OCI-M2 (cell line): ENCODE measurements at regions not wholly inside any gene's neighbourhood (a gene's known extent, or its start where the extent isn't known, plus 50 kb on each side); places are given as distances from the start of the nearest gene placed in this dataset.
"Not testable (repeated sequence)": the region's sequence is repeated elsewhere in the genome, so short reads cannot be mapped to it uniquely, and the experiment has no call there.

ENCODE experiments used
- DNase-seq: peaks from one replicate; lab custom pipeline; 2025; ENCODE audit not compliant: unreplicated experiment; lab: John Stamatoyannopoulos, UW

DNA sequence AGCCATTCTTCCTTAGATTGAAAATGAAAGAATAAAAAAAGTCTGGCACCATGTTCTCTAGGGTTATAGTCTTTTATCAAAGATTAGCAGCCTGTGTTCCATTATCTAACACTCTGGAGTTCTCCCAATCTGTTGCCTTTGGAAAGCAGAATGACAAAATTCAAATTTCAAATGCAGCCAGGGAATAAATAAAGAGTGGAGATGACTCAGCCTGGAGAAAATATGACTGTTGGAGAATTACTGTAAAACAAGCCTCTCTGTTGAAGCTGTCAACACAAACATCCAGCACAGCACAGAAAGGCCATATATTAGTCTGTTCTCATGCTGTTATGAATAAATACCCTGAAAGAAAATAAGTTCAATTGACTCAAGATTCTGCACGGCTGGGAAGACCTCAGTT lies 650.5 kb upstream of the SLC10A2 start:
- no peak for DNase-seq

DNA sequence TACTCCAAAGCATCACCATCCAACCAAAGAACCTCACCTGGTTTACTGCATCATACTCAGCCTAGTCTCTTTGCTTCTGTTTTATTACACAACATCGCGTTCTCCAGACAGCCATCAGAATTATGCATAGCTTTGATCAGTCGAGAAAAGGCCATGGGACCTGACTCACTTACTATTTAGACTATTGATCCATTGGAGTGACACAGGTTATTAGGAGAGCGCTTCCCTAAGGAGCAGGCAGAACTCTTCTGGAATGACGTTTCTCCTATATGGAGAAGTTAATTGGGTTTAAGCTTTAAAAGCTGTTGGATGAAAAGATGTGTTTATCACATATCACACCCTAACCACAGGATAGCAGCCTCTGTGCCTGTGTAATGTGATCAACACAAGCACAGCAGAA lies 649.1 kb upstream of the SLC10A2 start:
- no peak for DNase-seq

DNA sequence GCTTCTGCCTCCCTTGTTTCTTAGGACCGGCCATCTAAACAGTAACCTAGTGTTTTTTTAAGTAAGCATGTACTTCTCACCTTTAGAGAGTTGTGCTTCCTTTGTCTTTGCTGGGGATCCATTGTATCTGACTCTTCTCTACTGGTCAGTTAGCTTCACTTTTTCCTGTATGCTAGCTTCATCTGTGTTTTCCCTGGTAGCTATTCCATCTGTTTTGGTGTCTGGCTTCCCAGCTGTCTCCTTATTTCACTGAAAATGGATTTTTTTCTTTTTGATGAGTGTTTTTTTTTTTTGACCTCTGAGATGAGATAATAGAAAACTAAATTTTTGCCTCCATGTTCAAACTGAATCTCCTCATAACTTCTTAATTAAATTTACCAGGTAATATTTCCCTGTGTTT lies 637.0 kb upstream of the SLC10A2 start:
- DNase-seq, result no peak

DNA sequence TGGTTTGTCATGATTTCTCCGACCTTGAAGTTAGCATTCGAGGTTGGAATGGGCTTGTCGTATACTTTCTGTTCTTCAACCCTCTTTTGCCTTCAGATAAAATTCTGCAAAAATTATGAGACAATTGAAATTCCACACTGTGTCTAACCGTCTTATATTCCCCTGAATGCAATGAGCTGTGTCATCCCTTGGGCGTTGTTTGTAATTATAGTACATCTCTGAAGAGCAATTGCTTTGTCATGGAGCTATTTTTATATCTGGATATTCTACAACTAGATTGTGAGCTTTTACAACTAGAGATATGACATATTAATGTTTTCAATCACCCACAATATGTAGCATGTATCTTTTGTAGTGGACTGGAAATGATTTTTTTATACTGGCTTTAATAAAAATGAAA lies 631.8 kb upstream of the SLC10A2 start:
- DNase-seq, result no peak

DNA sequence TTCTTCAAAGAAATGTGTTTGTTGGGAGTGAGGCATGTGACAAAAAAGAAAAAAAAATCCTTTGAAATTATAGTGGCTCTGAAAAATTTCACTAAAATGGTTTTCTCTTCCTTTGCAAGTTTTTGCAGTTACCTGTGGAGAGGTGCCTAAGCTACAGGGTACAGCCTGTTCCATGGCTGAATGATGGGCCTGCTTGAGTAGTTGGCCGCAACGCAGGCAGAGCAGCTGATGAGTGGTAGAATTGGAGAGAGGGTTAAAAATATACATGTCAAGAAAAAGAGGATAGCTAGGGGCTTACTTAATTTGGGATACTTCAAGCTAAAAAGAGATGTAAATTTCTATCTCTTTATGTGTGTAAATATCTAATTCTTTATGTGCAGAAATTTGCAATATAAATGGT lies 629.1 kb upstream of the SLC10A2 start:
- no peak for DNase-seq

DNA sequence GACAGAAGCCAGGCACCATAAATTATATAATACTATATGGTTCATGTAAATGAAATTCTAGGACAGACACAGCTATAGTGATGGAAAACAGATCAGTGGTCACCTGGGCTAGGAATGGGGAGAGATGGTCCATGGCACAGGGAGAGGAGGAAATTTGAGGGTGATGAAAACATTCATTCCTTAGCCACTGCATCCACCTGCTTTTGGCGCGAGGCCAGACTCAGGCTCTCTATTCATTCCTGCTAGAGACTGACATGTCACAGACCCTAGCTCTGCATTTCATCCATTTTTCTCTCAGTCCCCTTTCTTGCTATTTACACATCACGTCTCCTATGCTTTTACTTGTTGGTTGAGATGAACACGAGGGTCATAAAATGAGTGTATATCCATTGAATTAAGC lies 628.3 kb upstream of the SLC10A2 start:
- DNase-seq, result no peak

DNA sequence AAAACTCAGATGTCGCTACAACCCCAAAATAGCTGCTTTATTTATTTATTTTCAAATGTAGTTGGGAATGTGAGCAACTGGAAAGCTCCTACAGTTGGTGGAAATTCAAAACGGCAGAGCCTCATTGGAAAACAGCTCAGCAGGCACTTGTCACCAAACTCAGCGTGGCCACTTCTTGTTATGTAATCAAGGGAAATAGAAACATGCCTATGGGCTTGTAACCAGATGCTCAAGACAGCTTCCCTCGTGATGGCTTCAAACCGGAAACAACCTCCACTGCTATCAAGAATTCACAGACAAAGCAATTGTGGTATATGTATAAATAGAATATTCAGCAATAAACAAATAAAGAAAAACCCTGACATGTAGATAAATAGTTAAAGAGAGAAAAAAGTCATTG lies 627.8 kb upstream of the SLC10A2 start:
- DNase-seq, result no peak

DNA sequence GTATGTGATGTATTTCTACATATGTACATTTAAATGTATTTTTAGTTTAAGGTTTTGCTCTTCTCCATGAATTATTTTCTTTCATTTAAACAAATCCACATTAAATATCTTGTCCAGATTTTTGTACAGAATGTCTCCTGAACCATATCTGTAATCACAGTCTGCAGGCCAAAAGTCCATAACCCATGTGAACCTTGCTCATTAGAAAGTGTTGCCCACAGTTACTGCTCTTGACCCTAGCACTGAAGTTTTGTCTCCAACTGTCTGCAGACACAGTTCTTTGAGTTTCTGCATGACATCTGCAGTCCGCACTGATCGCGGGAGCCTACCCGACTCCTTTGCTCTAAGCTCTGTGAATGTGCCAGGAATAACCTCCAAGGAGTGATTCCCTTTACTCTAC lies 626.2 kb upstream of the SLC10A2 start:
- DNase-seq, result no peak

DNA sequence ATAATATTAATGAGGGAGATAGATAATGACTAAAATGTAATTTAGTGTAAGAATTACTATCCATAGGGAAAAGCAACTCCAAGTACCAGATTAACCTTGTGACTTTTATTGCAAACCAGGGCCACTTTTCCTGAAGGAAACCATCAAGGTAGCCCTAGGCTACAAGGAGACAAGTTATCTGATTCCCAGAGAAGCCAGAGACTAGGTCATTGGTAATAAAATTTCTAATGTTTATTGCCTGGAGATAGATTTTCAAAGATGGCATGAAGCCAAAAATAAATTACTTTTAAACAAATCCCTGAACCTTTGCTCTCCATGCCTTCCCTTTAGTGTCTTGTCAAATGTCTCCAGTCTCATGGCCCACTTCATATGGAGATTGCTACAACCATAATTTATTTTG lies 610.1 kb upstream of the SLC10A2 start:
- DNase-seq, result no peak

DNA sequence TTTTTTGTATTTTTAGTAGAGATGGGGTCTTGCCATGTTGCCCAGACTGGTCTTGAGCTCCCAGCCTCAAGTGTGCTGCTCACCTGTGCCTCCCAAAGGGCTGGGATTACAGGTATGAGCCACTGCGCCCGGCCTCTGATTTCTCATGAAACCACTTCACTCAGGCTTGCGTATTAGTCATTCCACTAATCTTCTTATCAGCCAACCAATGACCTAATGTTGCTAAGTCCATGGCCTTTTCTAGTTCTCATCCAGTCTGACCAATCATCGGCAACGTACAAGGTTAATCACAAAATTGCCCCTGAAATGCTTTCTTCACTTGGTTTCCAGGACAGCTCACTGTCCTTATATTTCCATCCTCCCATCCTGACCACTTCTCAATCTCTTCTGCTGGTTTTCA lies 605.3 kb upstream of the SLC10A2 start:
- DNase-seq, result no peak

DNA sequence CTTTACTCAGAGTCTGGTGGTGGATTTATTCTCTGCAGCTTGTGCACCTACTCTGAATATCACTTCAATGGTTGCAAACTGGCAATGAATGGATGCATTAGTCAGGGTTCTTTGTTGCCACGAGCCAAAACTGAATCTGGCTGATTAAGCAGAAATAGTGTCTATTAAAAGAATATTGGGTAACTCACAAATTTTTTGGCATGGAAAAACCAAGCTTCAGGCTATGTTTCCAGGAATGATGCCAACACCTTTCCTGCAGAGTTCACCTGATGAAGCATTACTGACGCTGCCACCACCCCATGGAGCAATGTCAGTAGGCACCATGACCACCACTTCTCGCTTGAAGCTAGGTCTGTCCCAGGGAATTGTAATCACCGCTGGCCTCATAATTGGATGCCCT lies 597.8 kb upstream of the SLC10A2 start:
- no peak for DNase-seq

DNA sequence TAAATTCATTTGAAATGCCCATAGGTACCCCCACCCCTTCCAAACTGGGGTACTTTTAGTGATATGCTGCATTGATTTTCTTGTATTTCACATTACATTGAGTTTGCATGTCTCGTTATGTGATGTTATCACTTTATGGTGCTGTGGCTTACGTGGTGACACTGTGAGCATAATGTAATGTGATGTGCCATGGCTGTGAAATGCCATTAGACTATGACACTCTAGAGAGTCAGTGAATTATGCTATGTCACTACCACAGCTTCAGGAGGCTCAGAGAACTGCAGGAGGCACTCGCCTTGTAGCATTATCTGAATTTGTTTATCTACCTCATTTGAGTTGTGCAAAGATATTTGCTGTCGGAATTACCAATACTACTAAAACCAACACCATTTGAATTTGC lies 590.1 kb upstream of the SLC10A2 start:
- DNase-seq, result no peak

DNA sequence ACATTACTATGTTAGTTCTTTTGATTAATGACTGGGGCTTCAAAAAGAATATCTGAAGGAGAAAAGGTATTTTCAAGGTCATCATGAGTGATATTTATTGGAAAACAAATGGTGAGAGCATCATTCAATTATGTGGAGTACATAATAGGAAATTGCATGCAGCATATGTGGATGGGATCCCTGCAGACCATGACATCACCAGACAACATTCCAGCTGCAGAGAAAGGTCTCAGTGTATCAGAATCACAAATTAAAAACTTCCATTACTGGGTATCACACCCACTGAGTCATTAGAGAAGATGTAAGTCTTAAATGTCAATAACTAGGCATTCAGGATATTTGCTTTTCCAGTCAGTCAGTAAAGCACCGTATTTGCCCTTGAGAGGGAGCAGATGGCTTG lies 574.4 kb upstream of the SLC10A2 start:
- no peak for DNase-seq

DNA sequence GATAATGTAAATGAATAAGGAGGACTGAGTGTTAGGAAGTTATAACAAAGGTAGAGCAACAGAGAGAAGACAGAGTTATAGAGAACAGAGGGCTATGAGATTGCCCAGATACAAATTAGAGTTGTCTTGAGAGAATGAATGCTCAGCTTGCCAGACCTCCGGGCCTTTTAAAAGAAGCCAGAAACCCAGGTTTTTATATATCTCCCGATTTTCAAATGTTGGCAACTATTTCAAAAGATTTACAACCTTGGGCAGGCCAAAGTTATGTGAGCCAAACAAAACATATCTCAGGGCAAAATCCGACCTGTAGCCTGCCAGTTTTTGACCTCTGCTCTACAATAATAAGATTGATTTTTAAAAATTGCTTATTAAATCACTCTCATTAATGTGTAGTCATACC lies 573.1 kb upstream of the SLC10A2 start:
- no peak for DNase-seq

DNA sequence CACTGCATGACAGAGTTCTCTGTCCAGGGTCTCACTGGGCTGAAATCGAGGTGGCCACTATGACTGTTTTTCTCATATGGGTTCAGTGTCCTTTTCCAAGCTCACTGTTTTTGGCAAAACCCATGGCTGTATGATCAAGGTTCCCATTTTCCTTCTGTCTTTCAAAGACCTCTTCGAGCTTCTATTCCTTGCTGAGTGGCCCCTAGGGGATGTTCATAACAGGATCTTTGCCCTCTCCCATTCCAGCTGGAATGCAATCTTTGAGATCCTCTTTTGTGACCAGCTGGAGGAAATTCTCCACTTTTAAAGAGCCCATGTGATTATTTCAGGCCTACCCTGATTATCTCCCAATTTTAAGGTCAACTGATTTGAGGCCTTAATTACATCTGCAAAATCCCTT lies 572.5 kb upstream of the SLC10A2 start:
- DNase-seq, result no peak

DNA sequence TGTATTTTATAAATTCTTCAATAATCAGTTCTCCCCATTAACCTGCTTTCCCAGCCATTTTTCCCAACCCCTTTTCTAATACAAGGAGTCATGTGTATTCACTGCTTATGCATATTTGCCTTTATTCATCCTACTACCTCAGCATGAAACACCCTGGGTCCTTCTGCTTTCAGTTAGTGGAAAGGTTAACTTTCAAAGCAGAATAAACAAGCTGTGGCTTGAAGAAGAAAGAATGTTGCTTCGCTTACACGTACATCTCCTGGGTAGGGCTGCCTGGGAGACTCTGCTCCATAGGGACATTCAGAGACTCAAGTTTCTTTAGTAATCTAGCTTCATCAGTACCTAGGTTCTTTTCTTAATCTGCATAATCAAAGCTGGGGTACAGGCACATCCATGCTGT lies 567.8 kb upstream of the SLC10A2 start:
- no peak for DNase-seq

DNA sequence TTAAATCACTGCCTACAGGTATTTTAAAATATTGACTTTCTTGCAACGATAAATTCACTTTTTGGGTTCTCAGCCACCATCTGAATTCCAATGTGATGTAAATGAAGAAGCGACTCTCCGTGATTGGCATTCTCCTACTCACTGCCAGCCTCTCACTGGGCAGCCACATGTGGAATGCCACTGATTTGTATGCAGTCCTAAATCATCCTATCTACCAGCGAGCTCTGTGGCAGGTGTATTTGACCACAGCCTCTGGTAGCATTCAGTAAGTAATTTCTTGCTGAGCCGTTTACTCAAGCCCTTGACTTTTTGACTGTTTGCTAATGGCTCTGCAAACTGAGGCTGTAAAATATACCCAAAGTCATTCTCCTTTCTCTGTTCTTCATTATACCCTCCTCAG lies 559.0 kb upstream of the SLC10A2 start:
- DNase-seq, result no peak

DNA sequence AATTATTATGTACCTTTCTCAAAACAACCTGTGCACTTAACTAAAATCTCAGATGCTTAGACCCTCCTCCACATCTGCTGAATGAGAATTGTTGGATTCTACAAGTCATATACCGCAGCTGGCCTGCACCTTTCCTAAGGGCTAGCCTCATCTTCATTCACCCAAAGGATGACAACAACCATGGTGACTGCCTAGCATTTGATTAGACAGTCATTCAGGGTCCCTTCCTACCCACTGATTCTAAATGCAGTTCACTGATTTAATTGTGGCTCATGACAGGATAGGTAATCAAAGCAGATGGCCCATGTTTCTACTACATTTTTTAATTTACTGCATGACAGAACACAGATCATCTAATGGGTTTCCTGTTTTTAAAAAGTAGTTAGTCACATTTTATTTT lies 551.9 kb upstream of the SLC10A2 start:
- DNase-seq, result no peak

DNA sequence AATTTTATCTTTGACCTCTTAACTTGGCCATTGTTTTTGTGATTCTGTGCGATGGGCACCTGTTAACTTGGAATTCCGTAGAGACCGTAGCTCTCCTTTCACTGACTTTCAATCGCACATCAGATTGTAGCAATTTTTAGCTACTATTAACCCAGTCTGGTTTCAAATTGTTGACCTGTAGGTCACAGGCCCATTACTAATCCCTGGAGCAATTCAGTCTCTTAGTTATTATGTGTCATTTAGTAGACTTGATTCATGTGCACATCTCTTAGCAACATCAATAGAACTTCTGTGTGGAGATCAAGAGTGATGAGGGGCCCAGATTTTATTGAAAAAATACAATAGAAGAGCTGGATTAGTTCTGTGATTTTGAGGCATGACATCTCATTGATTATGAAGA lies 549.6 kb upstream of the SLC10A2 start:
- no peak for DNase-seq

DNA sequence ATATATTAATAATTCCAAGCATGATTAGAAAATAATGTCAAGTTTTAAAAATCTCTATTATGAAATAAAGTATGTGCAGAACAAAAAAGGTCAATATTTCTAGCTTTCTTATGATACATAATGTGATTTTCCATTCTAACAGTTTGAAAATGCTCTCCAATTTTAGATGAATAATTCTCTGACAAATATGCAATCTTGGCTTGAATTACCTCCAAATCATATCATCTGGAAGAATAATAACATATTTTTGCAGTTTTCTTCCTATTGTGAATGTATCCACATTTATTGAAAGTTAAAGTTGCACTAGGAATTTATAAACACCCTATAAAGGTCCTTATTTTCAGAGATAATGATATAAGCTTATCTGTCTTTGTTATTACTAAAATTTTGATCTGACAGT lies 548.5 kb upstream of the SLC10A2 start:
- no peak for DNase-seq

DNA sequence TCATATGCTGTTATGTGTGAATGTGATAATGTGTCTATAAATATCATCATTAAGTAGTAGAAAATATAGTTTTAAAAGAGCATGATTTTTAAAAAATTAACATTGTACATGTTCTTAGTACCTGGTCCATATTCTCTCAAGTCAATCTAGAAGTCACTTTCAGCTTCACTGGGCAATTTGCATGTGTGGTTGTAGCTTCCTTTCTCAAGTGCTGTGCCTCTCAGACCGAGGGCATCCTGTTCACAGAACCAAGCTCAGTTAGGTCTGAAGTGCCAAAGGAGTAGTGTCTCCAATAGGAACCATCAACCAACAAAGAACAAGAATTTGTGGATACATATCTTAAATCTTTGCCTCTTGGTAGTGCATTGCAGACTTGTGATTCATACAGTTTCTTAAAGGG lies 541.8 kb upstream of the SLC10A2 start:
- no peak for DNase-seq

DNA sequence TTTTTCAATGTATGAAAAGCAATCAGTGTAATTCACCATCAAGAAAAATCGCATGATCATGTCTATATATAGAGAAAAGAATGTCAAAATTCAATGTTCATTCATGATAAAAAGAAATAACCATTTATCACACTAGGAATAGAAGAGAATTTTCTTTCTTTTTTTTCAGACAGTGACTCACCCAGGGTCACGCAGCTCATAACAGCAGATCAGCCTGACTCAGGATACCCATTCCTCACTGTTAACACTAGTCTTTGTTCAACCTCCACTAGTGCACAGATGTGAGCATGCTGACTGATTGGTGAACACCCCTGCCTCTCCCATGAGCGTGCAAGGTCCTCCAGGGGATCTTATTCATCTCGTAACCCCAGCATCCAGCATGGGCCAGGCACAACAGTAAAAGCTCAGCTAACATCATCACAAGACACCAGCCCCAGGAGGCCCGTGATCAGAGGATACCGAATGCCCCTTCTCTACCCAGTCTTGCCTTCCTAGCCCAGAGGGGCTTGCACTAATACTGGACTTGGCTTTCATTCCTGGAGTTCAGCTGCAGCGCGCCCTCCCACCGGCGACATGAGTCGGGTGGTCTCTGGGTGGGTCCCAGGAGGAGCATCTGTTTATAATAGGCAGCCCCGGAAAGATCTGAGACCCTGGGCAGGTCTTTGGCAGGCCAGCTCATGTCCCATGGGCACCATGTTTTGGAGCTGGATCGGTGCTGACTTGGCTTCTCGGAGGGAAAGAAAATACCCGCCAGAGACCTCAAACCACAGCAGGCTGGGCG lies 539.5 kb upstream of the SLC10A2 start:
- no peak for DNase-seq

DNA sequence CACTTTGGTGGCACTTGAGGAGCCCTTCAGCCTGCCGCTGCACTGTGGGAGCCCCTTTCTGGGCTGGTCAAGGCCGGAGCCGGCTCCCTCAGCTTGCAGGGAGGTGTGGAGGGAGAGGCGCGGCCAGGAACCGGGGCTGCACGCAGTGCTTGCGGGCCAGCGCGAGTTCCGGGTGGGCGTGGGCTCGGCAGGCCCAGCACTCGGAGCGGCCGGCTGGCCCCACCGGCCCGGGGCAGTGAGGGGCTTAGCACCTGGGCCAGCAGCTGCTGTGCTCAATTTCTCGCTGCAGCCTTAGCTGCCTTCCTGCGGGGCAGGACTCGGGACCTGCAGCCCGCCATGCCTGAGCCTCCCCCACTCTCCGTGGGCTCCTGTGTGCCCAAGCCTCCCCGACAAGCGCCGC lies 533.7 kb upstream of the SLC10A2 start:
- not testable (repeated sequence) for DNase-seq

DNA sequence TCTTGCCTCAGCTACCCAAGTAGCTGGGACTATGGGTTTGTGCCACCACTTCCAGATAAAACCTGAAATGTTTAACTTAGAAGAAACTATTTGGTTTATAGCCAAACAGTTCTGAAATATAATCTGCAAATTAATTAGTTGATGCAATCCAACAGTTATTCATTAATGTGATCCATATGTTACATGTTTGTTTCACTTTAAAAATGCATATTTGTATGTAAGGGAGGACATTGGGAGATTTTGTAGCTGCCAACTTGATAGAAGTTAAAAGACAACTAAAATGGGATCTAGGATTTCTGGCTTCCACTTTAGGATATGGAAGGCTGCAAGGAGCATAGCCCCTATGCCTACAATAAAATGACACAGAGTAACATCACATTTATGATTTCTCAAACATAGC lies 532.5 kb upstream of the SLC10A2 start:
- no peak for DNase-seq
